DMS153 treated with DMSO at 0.1 percent for 48 hours (cell line): ENCODE measurements at regions not wholly inside any gene's neighbourhood (a gene's known extent, or its start where the extent isn't known, plus 50 kb on each side); places are given as distances from the start of the nearest gene placed in this dataset.

Experiments
- DNase-seq: peaks from one replicate; lab custom pipeline; 2025; ENCODE audit not compliant: unreplicated experiment; lab: John Stamatoyannopoulos, UW

DNA sequence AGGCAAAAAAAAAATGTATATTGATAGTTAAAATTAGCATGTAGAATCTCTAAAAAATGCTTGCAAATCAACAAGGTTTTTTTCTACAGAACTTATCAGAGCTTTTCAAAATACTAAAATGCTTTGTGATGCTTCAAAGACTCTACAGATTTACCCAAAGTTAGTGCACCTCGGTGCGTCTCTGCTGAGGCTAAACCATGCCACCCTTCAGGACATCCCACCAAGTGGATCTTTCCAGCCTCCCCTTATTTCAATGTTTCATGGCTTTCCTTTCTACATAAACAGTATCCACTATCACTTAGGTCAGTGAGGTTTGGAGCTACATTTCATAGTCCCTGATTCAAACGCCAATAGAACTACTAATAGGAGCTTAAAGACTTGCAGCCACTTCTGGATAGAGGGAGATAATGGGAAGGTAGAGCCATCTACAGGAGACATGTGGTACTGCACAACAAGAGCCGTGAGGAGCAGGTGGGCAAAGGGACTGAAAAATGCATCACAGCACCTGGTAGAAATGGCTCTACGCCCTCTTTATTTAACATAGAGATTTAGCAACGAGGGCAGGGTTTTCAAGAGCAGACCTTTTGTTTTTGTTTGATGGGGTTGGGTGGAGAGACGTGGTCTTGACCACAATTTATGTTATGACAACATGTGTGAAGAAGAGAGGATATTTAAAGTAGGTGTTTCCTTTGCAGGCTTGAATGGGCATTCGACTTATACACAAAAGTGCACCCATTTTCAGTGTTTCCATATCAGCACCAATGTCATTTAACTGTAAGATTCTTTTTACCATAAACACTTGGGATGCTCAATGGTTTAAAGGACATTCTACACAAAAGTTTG is 56.1 kb upstream of the SLC35G4 start:
- DNase-seq: peak; percentile 11

DNA sequence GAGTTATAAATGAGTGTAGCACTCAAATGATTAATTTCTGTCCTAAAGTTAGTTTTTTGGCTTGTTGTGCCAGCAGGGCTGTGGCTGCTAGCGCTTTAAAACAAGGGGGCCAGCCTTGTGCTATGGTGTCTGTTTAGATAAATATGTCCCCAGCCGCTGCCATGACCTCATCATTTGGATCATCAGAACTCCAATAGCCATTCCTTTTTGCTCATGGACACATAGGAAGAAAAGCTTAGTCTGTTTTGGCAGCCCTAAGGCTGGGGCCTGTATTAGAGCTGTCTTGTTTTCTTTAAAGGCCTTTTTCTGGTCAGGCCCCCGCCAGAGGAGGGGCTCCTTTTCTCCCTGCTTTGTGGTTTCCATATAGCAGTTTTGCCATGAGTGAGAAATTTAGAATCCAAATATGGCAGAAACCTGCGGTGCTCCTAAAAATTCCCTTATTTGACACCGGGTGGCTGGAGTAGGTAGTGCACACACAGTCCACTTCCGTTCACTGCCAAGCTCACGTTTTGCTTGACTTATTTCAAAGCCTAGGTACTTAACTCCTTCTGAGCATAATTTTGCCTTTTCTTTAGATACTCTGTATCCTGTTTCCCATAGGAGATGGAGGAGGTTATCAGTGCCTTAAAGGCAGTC is 60.4 kb upstream of the SLC35G4 start:
- no peak for DNase-seq

DNA sequence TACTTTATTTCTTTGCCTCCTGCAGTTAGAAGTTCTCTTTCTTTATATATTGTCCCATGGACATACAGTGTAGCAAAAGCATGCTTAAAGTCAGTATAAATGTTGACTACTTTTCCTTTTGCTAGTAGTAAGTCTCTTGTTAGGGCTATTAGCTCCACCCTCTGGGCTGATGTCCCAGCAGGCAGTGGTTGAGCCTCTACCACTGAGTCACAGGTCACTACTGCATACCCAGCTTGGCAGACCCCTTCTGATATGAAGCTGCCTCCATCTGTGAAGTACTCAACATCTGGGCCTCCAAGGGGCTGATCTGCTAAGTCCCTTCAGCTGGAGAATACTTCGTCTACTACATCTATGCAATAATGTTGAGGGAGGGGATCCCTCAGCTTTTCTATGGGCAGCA is 61.0 kb upstream of the SLC35G4 start:
- DNase-seq: no peak

DNA sequence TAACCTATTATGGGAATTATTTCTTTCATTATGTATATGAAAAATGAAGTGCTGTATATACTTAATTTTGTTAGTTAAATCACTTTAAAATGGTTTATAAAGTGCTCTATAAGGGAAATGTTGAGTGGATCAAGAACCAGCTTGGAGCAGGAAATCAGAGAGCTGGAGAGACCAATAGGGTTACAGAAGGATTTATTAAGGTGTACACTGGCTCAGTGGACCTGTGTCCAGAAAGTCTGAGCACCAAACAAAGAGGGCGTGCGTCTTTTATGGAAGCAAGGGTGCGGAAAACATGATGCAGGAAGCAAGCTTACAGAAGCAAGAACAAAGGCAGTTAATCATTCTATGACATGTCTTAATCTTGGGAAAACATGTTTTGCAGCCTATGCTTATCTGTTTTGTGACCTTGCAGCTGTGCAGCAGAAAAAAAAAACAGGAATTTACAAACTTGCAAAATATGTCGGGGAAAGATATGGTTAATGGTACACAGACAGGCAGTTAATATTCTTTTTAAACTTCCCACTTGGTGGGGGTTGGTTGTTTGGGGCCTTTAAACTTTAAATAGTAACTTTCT is 65.2 kb upstream of the SLC35G4 start:
- DNase-seq: no peak

DNA sequence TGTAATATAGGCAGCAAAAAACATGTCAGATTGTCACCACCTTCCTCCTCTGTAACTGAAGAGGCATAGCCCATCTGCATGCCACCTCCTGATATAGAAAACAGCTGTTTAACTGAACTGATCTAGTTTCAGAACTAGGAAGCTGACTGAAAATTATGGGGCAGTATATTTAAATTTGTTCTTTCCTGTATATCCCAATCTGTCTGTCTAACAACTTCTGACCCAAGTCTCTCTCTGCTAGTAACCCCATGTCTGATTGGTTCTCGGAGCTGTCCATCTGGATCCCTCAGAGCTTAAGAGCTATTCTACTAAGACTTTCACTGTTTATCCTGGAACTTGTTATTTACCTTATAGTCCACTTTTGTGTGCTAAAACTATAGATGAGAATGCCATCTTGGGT is 68.2 kb upstream of the SLC35G4 start:
- no peak for DNase-seq

DNA sequence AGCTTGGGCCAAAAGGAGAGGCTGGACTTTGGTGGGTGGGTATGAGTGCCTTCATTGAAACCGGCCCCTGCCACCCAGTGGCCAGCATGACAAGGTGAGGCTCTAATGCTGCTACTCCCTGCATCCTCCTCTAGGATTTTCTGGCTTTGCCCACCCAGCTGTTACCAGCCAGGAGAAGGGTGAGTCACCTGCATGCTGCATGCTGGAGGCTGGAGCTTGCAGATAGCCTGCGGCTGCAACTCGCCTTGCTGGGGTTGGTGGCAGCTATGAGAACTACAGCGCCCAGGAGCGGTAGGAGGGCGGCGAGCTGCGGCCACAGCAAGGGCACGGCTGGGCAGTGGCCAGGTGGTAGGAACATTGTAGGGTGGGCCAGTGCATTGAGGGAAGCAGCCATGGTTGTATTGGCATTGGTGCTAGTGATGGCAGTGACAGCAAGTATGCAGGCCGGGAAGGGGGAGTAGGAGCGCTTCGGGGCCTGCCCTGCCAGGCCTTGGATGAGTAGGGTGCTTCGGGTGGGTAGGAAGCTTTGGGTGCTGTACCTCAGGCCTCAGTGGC is 75.4 kb upstream of the SLC35G4 start:
- DNase-seq: no peak

DNA sequence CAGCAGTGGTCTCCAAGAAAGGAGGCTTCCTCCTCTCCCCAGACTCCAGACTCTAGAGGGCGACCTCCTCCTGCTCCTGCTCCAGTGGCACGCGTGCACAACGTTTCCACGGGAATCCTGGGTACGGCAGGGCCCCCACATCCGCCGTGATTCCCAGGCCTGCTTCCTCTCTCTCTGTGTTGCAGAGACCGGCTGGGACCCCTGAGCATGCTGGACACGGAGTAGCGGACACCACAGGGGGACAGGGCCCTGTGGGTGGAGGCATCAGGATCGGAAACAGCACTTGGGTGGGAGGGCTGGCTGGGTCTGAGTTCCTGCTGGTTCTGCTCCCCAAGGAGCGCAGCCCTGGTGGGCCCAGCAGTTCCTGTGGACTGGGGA is 75.9 kb upstream of the SLC35G4 start:
- DNase-seq: no peak

DNA sequence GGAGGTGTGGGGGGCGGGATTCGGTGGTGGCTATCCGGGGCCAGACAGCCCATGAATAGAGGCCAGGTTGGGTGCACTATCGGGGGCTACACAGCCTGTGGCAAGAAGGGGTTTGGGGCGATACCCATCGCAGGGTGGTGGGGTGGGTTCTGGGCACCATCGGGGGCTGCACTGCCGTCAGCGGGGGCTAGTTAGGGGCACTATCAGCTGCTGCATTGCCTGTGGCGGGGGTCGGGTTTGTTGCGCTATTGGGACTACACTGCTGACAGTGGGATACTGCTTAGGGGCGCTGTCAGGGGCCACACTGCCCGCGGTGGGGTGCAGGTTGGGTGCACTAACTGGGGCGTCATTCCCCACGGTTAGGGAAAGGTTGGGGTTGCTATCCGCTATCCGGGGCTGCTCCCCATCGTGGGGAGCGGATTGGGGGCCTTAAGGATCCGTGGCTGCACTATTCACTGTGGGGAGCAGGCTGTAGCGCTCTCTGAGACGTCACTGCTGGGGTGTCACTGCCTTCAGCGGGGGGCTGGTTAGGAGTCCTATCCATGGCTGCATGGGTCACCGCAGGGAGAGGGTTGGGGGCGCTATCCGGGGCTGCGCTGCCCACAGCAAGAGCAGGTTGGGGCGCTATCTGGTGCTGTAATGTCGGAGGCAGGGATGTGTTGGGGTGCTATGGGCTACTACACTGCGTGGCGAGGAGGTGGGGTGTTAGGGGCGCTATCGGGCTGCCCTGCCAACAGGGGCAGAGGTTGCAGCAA is 76.5 kb upstream of the SLC35G4 start:
- DNase-seq: no peak

DNA sequence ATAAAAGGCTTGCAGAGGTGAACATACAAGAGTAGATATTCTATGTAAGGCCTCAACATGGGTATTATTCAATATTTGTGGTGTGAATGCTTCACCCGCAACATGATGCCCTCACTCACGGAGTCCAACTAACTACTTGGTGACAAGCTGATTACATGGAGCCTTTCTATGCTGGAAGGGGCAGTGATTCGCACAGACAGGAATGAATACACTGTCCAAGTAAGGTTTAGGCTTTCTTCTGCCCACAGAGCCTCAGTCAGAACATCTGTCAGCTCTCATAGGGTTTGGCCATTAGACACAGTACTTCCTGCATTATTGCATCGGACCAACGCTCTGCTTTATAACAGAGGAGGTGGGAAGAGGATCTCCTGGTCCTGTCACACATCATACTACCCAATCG is 80.3 kb upstream of the SLC35G4 start:
- DNase-seq: no peak

DNA sequence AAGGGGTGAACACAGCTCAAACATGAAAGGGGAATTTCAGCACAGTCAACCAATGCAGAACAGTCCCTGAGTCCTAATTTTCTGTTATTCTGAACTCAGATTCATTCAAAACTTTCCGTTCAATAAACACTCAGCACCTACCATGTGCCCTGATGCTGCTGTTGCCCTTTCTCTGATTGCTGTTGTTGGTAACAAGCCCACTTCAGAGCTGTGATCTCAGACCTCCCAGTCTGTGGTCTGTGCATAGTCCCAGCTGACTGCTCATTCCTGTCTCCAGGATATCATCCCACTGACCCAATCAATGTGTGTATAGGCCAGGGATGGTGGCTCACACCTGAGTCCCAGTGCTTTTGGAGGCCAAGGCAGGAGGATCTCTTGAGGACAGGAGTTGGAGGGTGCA is 82.7 kb upstream of the SLC35G4 start:
- no peak for DNase-seq

DNA sequence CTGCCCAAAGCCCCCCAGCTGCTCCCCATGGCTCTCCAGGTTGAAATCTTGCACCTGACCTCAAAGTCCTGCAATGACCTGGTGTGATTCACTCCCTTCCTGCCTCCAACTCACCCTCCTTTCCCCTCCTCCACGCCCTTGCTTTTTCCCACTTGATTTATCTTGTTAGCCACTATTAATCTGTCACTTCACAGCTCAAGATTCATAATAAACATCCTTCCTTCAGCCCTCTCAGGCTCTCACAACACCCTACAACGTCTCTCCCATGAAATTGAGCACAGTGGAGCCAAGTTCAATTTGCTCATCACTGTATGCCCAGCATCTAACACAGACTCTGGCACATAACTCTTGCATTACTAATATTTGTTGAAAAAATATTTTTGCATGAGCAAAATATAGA is 85.6 kb upstream of the SLC35G4 start:
- DNase-seq: no peak

DNA sequence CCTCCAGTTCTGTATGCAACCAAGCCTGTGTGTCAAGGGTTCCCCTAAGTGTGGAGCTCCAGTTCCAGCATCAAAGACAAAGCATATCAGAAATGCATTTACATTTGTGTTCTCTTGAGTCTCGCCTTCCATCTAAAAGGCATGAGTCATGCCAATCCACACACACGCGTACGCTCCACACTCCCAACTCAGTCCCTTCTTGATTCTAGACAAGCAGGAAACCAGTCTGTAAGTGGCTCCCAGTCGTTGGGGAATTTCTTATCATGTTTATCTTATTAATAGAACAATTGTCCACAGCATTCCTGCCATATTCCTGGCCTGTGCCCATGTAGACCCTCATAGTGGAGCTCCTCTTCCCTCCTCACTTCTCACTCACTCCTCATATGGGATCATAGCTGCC is 86.4 kb upstream of the SLC35G4 start:
- DNase-seq: no peak

DNA sequence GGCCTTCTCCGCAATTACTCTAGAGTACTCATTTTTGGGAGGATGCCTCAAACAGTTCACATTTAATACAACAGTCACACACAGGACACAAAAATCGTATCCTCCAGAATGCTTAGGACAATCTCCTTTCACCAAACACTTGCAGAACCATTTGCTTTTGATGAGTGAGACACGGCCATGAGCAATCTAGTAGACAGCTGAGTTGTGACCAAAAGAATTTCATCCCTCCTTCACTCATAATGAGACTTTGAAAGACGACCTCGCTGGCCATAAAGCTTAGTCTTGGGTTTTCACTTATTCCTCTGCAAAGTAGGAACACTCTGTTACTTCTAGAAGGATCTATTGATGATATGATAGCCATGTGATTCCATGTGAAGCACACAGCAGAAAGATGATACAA is 87.5 kb upstream of the SLC35G4 start:
- DNase-seq: no peak

DNA sequence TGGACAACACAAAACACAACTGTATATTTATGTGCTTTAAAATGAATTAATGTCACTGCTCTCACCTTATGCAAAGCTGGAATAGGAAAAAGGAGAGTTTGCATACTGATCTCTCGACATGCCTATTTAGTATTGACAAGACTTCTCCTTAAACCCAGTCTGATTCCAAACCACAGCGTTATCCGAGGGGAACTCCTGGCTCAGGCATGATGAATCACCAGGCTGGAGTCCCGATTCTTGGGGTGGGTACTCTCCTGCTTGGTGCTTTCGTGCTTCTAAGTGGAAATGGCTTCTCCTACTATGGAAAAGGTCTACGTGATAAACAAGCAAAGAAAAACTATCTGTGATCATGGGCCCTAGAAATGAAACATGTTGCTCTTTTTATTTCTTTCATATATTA is 88.9 kb upstream of the SLC35G4 start:
- DNase-seq: no peak

DNA sequence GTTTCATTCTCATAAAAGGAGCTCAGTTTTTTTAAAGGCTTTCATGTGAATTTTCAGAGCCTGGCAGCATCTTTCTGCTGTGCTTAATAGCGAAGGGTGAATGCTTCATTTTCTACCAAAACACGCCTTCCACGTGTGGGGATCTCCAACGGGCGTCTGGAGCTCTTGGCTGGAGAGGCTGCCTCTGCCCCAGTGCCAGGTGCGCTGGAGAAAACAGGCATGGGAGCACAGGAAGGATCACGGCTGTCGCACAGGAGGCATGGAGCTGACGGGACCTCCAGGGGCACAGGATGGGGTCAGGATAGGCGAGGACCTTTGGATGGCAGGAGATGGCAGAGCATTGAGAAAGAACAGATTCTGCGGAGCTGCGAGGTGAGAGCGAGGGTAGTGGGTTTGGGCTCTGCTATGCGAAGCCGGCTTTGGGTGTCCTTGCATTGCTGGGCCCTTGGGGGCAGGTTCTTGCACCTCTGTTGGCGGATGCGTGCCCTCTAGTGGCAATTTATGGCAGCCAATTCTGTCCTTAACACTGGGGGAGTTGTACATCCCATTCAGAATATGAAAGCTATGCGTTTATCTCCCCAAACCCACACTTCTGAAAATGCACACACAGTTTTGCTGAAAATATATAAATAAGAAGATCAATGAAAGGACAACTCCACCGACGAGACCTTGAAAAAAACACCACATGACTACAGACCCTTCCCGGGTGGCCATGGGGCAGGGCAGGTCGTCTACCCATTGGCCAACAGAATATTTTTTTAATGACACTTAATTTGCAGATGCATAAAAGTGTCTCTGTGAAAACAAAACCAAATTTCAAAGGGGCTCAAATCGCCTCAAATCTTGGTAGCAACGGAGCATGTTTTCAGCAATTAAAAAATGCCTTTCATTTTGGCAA is 90.4 kb upstream of the SLC35G4 start:
- DNase-seq: no peak

DNA sequence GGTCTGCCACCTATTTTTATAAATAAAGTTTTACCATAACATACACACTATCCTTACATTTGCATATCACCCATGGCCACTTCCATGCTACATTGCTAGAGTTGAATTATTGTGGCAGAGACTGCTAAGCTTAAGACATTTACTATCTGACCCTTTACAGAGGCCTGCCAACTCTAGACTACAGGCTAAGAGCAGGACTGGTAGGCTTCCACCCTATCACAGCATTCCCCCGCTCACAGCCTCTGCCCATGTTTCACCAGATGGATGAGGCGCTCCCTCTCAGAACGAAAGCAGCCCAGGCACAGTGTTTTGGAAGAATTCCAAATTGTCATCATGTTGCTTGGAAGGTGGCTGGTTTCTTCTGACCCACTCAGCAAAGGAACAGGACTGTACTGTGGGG is 91.7 kb upstream of the SLC35G4 start:
- no peak for DNase-seq

DNA sequence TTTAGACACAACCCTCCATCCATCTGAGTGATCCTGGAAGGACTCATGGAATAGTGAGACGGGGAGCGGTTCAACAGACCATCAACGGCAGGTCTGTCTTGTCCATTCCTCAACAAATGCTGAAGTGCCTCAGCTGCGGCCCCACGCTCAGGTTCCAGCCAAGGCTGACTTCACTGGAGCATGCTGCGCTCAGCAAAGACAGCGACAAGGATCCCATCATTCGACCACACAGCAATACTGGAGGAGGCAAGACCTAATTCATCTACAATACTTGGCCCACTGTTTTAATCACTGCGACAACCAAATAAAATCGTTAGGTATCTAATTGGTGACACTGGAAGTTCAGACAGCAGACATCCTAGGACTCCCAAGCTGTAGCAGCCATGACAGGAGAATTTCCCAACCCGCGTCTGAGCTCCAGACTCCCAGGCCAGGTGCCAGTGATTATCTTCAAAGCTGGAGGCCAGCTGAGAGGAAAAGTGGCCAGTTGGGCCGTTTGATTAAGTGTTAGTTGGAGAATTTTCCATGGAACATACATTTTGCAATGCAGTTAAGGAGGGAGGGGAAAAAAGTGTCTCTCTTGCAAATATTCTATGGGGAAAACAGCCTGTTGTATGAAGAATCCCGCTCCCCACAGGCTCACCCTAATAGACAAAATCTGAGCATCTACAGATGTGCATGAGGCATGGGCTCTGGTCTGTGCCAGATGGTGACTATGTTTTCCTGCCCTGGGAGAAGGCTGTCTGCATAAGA is 92.5 kb upstream of the SLC35G4 start:
- DNase-seq: no peak

DNA sequence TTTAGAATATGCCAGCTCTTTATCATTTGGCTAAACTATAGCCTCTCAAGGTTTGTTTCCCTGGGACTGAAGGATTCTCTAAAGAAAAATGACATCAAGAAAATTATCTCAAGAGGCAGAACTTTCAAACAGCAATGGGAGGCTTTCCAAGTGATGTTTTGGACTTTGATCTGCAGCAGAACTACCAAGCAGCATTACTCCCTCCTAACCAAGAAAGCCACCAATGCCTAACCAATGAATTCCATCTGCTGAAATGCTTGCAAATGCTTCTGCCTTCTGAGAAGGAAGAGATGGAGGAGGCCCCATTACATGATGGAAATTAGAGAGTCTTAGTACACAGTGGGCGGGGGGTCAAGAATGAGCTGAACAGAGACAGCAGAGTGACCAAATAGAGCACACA is 95.1 kb upstream of the SLC35G4 start:
- no peak for DNase-seq

DNA sequence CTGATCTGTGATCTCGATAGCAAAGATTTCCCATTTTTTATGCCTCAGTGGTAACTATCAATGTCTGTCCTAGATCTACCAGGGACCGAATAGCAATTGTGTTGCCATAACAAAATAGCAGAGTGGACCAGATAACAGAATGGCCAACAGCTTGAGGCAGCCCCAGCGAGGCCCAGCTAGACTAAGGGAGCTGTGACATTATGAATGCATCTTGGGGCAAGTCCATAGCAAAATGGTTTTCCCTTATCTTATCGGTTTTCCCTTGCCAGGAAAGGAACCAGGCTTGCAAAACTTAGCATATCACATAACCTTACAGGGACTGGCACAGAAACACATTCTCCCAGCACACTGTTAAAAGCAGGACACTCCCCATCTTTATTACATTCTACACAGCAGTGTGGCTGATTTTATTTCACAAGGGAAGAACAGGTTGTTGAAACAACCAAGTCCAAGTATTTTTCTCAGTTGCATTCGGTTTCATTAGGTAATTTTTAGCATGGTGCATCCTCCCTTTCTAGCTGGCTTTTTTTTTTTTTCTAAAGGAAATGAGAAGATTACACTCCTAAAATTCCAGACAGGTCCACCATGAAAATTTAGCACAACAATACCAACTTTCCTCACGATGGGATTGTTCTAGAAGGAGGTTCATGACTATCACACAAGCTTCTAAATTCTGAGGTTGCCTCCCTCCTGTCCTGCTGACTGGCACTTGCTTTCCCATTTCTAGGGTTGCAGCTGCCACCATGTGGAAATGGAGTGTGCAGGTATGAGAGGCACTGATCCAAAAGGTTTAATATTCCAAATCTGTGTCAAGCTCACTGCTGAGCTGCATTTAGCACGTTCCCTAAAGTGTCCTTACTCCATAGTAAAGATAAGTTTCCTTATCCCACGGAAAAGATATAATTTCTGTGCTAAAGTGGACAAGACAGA is 97.0 kb upstream of the SLC35G4 start:
- no peak for DNase-seq
